Transverse colon (tissue), 4 donors: ENCODE measurements at regions not wholly inside any gene's neighbourhood (a gene's known extent, or its start where the extent isn't known, plus 50 kb on each side); places are given as distances from the start of the nearest gene placed in this dataset.
A peak's percentile ranks its signal among the peaks of the same experiment; 100 is the strongest.
"Not testable (repeated sequence)": the region's sequence is repeated elsewhere in the genome, so short reads cannot be mapped to it uniquely, and the experiment has no call there.

Source experiments
- DNase-seq: peaks from one replicate; pipeline ENCODE4 v3.0.0-alpha.2; 2019
- H3K27ac ChIP-seq, 4 donors: fragments of 200-600 bp; sonication (generic); 2 replicates each; pipeline ENCODE4 v1.5.1; 2016 to 2018; ENCODE audit warnings: inconsistent platforms in 4 of 4
- H3K27me3 ChIP-seq: fragments of 200-600 bp; sonication (generic); 2 replicates; pipeline ENCODE4 v1.5.1; 2017; ENCODE audit warnings: inconsistent platforms
- H3K36me3 ChIP-seq, 4 donors: fragments of 200-600 bp; sonication (generic); 2 replicates each; pipeline ENCODE4 v1.5.1; 2017 to 2019; ENCODE audit warnings: inconsistent platforms in 4 of 4
- H3K4me1 ChIP-seq, 4 donors: fragments of 200-600 bp; sonication (generic); 2 replicates each; pipeline ENCODE4 v1.5.1; 2017 to 2020; ENCODE audit warnings: inconsistent platforms in 4 of 4
- H3K4me3 ChIP-seq, 4 donors: fragments of 200-600 bp; sonication (generic); 1 replicate in 1 of 4; 2 replicates in 3 of 4; pipeline versions ENCODE4 v1.5.1 to v1.6.1; 2017 to 2019; ENCODE audit warnings: inconsistent platforms in 4 of 4
- H3K9me3 ChIP-seq, 2 donors: fragments of 200-600 bp; sonication (generic); 2 replicates each; pipeline ENCODE4 v1.5.1; 2017 to 2019; ENCODE audit warnings: inconsistent platforms in 2 of 2
- EP300 ChIP-seq: sonication (generic); formaldehyde crosslinking; IDR thresholded peaks from one replicate; pipeline ENCODE4 v1.6.1; 2017; ENCODE audit warnings: antibody characterized with exemption, low read depth
- POLR2A ChIP-seq: fragments of 450-650 bp; IDR thresholded peaks from one replicate; pipeline ENCODE4 v1.6.1; 2016; ENCODE audit warnings: antibody characterized with exemption, mild to moderate bottlenecking, moderate library complexity
- POLR2AphosphoS5 ChIP-seq, 3 donors: sonication (generic); formaldehyde crosslinking; IDR thresholded peaks; one replicate each; pipeline ENCODE4 v1.6.1; 2016; ENCODE audit warnings: antibody characterized with exemption in 3 of 3
- WGBS, 2 donors: methylation state at CpG; one replicate each; pipeline ENCODE4 v1.1.5; 2018; ENCODE audit warnings: low coverage in 1 of 2; 5-methylcytosine and 5-hydroxymethylcytosine counted together
- in situ Hi-C, 4 donors: fragments of 200-750 bp; cut with MboI; loops; one replicate each; pipeline versions ENCODE4 v1.15.0 to v1.15.1; 2017; ENCODE audit warnings: low sequenced_read_pairs in 3 of 4, low pct_ligation_motif_present in 1 of 4, low pct_unique_long_range_greater_than_20kb in 1 of 4
- intact Hi-C: fragments of 100-400 bp; cut with DNase I; formaldehyde crosslinking; loops from one replicate; pipeline ENCODE4 v1.15.1; 2023; ENCODE audit warnings: low total_unique reads
- TF ChIP-seq, protein P1 (sequence below), 5 experiments: fragments of 200-600 bp in 3 of 5; fragments of 450-650 bp in 2 of 5; sonication (generic) in 3 of 5; IDR thresholded peaks; 1 replicate in 2 of 5; 2 replicates in 3 of 5; pipeline ENCODE4 v1.5.1; 2016 to 2017; ENCODE audit warnings: antibody characterized with exemption in 5 of 5, inconsistent platforms in 3 of 5, mild to moderate bottlenecking in 2 of 5, moderate library complexity in 1 of 5

DNA sequence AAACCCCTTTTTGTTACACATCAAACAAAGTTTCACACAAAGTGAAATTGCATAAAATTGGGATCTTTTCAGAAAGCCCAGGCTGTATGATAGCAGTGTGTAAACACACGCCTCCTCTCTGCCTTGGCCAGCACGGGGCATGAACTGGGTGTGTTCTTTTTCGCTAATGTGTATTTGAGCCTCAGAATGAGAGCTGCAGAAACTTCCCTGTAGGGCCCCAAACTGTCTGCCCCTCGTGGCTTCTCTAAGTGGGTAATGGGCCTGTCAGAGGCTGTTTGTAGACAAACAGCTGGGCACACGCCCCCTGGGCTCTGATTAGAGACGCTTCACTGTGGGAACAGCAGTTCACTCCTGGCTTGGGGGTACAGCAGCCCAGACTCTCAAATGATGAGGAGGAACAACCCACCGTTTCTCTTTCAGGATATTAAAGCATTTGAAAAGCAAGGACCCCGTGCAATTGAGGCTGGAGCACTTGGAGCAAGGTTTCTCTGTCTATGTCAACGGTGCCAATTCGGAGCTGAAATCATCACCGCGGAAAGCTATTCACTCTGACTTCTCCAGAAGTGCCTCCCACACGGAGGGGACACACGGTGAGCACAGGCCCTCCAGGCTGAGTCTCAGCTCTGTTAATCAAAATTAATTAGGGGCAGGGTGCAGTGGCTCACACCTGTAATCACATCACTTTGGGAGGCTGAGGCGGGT lies 78.4 kb downstream of the KATNIP start:
- peaks cover 12 to 53% (median 41%) of the 10 kb centered on the region in 4 donors for H3K4me1 ChIP-seq
- WGBS, 2 donors = 59% methylated on average over 15 of the region's 15 CpGs; no CpG with 5 or more reads in 1 of the 2 donors
- H3K27ac ChIP-seq = peak overlapping the region in 3 of 4 donors; percentile 55 to 61 (median 57)
- no peaks in the 10 kb centered on the region for H3K9me3 ChIP-seq
- TF ChIP-seq EP300 (no peak), POLR2AphosphoS5 (IDR thresholded peaks at IDR 0.05) (no peak), POLR2A (no peak)
- TF ChIP-seq, protein P1, sequence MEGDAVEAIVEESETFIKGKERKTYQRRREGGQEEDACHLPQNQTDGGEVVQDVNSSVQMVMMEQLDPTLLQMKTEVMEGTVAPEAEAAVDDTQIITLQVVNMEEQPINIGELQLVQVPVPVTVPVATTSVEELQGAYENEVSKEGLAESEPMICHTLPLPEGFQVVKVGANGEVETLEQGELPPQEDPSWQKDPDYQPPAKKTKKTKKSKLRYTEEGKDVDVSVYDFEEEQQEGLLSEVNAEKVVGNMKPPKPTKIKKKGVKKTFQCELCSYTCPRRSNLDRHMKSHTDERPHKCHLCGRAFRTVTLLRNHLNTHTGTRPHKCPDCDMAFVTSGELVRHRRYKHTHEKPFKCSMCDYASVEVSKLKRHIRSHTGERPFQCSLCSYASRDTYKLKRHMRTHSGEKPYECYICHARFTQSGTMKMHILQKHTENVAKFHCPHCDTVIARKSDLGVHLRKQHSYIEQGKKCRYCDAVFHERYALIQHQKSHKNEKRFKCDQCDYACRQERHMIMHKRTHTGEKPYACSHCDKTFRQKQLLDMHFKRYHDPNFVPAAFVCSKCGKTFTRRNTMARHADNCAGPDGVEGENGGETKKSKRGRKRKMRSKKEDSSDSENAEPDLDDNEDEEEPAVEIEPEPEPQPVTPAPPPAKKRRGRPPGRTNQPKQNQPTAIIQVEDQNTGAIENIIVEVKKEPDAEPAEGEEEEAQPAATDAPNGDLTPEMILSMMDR (IDR thresholded peaks at IDR 0.05) = no peak
- intact Hi-C loops (no loop called here), in situ Hi-C loops (no loop called here)
- no peaks in the 10 kb centered on the region for H3K36me3 ChIP-seq
- H3K27me3 ChIP-seq = no peaks in the 10 kb centered on the region
- DNase-seq = peak; percentile 32
- H3K4me3 ChIP-seq = no peak overlapping the region

DNA sequence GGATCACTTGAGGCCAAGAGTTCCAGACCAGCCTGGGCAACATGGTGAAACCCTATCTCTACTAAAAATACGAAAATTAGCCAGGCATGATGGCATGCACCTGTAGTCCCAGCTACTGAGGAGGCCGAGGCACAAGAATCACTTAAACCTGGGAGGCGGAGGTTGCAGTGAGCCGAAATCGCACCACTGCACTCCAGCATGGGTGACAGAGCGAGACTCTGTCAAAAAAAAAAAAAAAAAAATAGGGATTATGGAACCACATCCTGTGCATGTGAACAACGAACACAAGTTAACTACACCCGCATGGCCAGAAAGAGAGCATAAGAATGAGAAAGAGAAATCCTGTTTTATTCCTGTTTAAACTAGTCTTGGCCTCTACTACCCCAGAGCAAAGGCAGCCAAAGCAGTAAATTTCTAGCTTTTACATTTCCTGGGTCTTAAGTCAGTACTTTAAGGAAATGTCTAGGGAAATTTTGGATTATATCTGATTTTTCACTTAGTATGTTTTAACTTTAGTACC lies 79.1 kb downstream of the KATNIP start:
- H3K27me3 ChIP-seq, DNase-seq, in situ Hi-C loops, H3K9me3 ChIP-seq, H3K4me3 ChIP-seq, intact Hi-C loops, H3K36me3 ChIP-seq: not testable (repeated sequence)
- 68 to 87% methylated on average over 2 to 8 of the region's 8 CpGs for WGBS, 2 donors
- H3K27ac ChIP-seq = peak overlapping the region in 3 of 4 donors; percentile 55 to 61 (median 57)
- peaks cover 12 to 47% (median 39%) of the 10 kb centered on the region in 4 donors for H3K4me1 ChIP-seq

DNA sequence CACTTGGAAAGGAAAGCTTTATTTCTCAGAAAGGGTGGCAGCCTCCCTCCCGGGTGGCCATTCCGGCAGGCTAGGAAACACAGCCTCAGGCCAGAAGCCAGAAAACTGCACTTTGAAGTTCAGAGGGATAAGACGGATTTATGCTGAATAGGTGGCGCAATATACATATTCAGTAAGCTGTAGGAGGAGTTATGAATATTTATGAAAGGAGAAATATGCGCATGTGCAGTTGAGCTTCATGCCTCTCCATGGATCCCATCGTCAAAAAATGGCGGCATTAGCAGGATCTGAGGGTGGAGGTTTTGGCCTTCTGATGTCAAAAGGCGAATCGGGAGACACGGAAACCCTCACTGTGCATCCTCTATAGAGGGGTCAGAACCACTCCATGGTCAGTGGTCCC lies 82.3 kb downstream of the KATNIP start:
- in situ Hi-C loops = no loop called here

DNA sequence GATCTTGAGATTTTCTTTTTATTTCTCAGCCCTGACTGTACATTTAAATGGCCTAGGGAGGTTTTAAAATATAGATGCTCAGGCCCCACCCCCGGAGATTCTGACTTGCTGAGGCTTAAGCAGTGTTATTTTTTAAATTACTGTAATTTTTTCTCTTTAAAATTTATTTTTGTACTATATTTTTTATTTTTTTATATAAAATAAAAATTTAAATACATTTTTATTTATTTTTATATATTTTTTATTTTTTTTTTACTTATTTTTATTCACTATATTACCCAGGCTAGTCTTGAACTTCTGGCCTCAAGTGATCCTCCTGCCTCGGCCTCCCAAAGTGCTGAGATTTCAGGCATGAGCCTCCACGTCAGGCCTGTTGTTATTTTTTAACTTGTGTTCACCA lies 83.3 kb downstream of the KATNIP start:
- Histone ChIP-seq H3K27me3 (no peaks in the 10 kb centered on the region), H3K27ac (no peak overlapping the region), H3K9me3 (no peaks in the 10 kb centered on the region), H3K4me3 (no peak overlapping the region), H3K4me1 (peaks cover 0 to 7% (median 5%) of the 10 kb centered on the region in 4 donors), H3K36me3 (no peaks in the 10 kb centered on the region)
- intact Hi-C loops (no loop called here), in situ Hi-C loops (no loop called here)
- DNase-seq = no peak
- WGBS, 2 donors = 96 to 97% methylated on average over 3 of the region's 3 CpGs
- TF ChIP-seq POLR2A = no peak

More for the DNA sequence above, 82.3 kb downstream of the KATNIP start:
- TF ChIP-seq POLR2AphosphoS5 (IDR thresholded peaks at IDR 0.05) = no peak
- TF ChIP-seq, protein P1 (IDR thresholded peaks at IDR 0.05) = no peak
- no peak for TF ChIP-seq EP300
- TF ChIP-seq POLR2A = no peak
- no peaks in the 10 kb centered on the region for H3K36me3 ChIP-seq
- H3K27ac ChIP-seq = no peak overlapping the region
- H3K27me3 ChIP-seq = no peaks in the 10 kb centered on the region
- WGBS, 2 donors = 93 to 95% methylated on average over 3 to 10 of the region's 10 CpGs
- peaks cover 0 to 15% (median 10%) of the 10 kb centered on the region in 4 donors for H3K4me1 ChIP-seq
- intact Hi-C loops = no loop called here
- no peaks in the 10 kb centered on the region for H3K9me3 ChIP-seq
- DNase-seq = no peak
- H3K4me3 ChIP-seq = no peak overlapping the region

DNA sequence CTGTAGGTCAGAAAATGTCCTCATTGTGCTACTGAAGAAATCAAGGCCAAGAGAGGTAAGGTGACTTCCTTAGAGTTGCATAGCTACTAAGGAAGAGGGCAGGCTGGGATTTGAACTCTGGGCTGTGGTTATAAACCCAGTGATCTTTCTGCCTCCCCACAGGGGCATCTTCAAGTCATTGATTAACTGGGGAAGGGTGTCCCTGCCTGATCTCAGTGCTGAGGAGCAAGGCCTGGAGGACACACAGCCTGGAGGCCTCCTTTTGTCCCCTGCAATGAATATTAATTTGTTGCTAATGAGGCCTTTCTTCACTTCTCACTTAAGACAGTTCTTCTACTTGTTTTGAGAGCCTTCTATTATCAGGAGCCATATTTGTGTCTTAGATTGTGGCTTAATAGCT lies 83.8 kb downstream of the KATNIP start:
- H3K36me3 ChIP-seq = no peaks in the 10 kb centered on the region

More for the DNA sequence above, 83.8 kb downstream of the KATNIP start:
- intact Hi-C loops (no loop called here), in situ Hi-C loops (no loop called here)
- Histone ChIP-seq H3K4me3 (no peak overlapping the region), H3K4me1 (peaks cover 0 to 6% (median 0%) of the 10 kb centered on the region in 4 donors), H3K27ac (no peak overlapping the region), H3K27me3 (no peaks in the 10 kb centered on the region), H3K9me3 (no peaks in the 10 kb centered on the region)
- TF ChIP-seq POLR2AphosphoS5 (IDR thresholded peaks at IDR 0.05) (no peak), POLR2A (no peak), EP300 (no peak)
- TF ChIP-seq, protein P1 (IDR thresholded peaks at IDR 0.05) = no peak
- DNase-seq = no peak
